Endothelial cell of umbilical vein (primary cell): ENCODE measurements at regions not wholly inside any gene's neighbourhood (a gene's known extent, or its start where the extent isn't known, plus 50 kb on each side); places are given as distances from the start of the nearest gene placed in this dataset.

Source experiments
- BruUV-seq: library from RNA; stranded (reverse); fragments of 400-500 nt; replicated peaks from 2 replicates; lab custom pipeline; 2021; lab: Mats Ljungman, UMichigan
- CTCF ChIA-PET: fragments of 300-600, 350-600 bp; sonication (Branson Sonifier 250); formaldehyde crosslinking; loops from one replicate; lab custom pipeline; 2021; ENCODE audit warnings: antibody characterized with exemption, inconsistent platforms; lab: Charles Lee
- POLR2A ChIA-PET: fragments of 300-600, 350-600 bp; sonication (Branson Sonifier 250); formaldehyde crosslinking; loops from one replicate; lab custom pipeline; 2021; ENCODE audit warnings: antibody characterized with exemption, inconsistent platforms; lab: Charles Lee
- DNase-seq: peaks from one replicate; pipeline ENCODE4 v3.0.0-alpha.2; 2011; ENCODE audit warnings: low read depth, low spot score
- FAIRE-seq: peaks from 2 replicates; lab custom pipeline; 2011; peaks lifted over from hg19 to GRCh38; lab: Jason Lieb, UNC
- H2AFZ ChIP-seq: 2 replicates; pipeline ENCODE4 v1.6.0; 2012; ENCODE audit warnings: low read depth, low read length, control low read depth, inconsistent platforms
- H3K27ac ChIP-seq: 2 replicates; pipeline ENCODE4 v1.5.1; 2011; ENCODE audit warnings: low read depth, mild to moderate bottlenecking, control low read depth, low read length, moderate library complexity; ENCODE audit not compliant: insufficient read depth
- H3K27me3 ChIP-seq, 2 experiments: 2 replicates each; pipeline versions ENCODE4 v1.6.0 to v1.6.1; 2011; ENCODE audit warnings: low read length in 2 of 2, mixed read lengths in 1 of 2; ENCODE audit not compliant: control insufficient read depth in 2 of 2, insufficient read depth in 2 of 2
- H3K36me3 ChIP-seq, 2 experiments: 2 replicates in 1 of 2; 3 replicates in 1 of 2; pipeline ENCODE4 v1.5.1; 2011; ENCODE audit warnings: low read length in 2 of 2, mild to moderate bottlenecking in 1 of 2, moderate library complexity in 1 of 2; ENCODE audit not compliant: control insufficient read depth in 2 of 2, insufficient read depth in 2 of 2; ENCODE audit errors: extremely low read depth in 1 of 2
- H3K4me1 ChIP-seq: 3 replicates; pipeline ENCODE4 v1.5.1; 2011; ENCODE audit warnings: mild to moderate bottlenecking, low read length; ENCODE audit not compliant: control insufficient read depth, insufficient read depth; ENCODE audit errors: extremely low read depth
- H3K4me2 ChIP-seq: 2 replicates; pipeline ENCODE4 v1.6.1; 2011; ENCODE audit warnings: low read length, control low read depth, mixed read lengths; ENCODE audit not compliant: insufficient read depth
- H3K4me3 ChIP-seq, 3 experiments: fragments of 200-600 bp in 1 of 3; sonication (generic), shearing (Covaris generic) in 1 of 3; replicated peaks in 1 of 3; 2 replicates each; pipeline ENCODE4 v1.5.1; 2011 to 2016; ENCODE audit warnings: control low read depth in 3 of 3, low read length in 3 of 3, mild to moderate bottlenecking in 2 of 3, inconsistent platforms in 1 of 3, low read depth in 1 of 3, moderate library complexity in 1 of 3; ENCODE audit not compliant: insufficient read depth in 1 of 3
- H3K79me2 ChIP-seq: 2 replicates; pipeline ENCODE4 v1.6.0; 2012; ENCODE audit warnings: low read length, inconsistent platforms; ENCODE audit not compliant: control insufficient read depth, insufficient read depth
- H3K9ac ChIP-seq: replicated peaks from 2 replicates; pipeline ENCODE3; 2011; ENCODE audit warnings: low read length, control low read depth; ENCODE audit not compliant: insufficient read depth; ENCODE audit errors: extremely low read depth
- H3K9me1 ChIP-seq: replicated peaks from 3 replicates; pipeline ENCODE4 v1.6.0; 2011; ENCODE audit warnings: mild to moderate bottlenecking, low read length; ENCODE audit not compliant: control insufficient read depth, insufficient read depth; ENCODE audit errors: extremely low read depth
- H3K9me3 ChIP-seq: replicated peaks from 2 replicates; pipeline ENCODE4 v1.5.1; 2012; ENCODE audit warnings: low read length, inconsistent platforms; ENCODE audit not compliant: control insufficient read depth, insufficient read depth
- H4K20me1 ChIP-seq: replicated peaks from 2 replicates; pipeline ENCODE3; 2011; ENCODE audit warnings: mild to moderate bottlenecking, low read length; ENCODE audit not compliant: control insufficient read depth, insufficient read depth; ENCODE audit errors: extremely low read depth
- CTCF ChIP-seq, 2 donors: IDR thresholded peaks; 1 replicate in 1 of 2; 2 replicates in 1 of 2; pipeline ENCODE4 v1.5.1; 2011; ENCODE audit warnings: low read length in 2 of 2, mild to moderate bottlenecking in 2 of 2, moderate library complexity in 2 of 2, control low read depth in 1 of 2, inconsistent platforms in 1 of 2, low read depth in 1 of 2; ENCODE audit not compliant: insufficient read depth in 1 of 2; ENCODE audit errors: extremely low read depth in 1 of 2
- EZH2 ChIP-seq: IDR thresholded peaks from 2 replicates; pipeline ENCODE4 v1.6.1; 2012; ENCODE audit warnings: borderline replicate concordance, low read depth, mild to moderate bottlenecking, moderate library complexity, low read length, inconsistent platforms; ENCODE audit not compliant: severe bottlenecking
- FOS ChIP-seq: IDR thresholded peaks from 2 replicates; pipeline ENCODE4 v1.6.1; 2011; ENCODE audit warnings: mild to moderate bottlenecking, low read length, moderate library complexity, borderline replicate concordance; ENCODE audit not compliant: insufficient read depth
- GATA2 ChIP-seq: IDR thresholded peaks from 2 replicates; pipeline ENCODE4 v1.7.0; 2011; ENCODE audit warnings: low read depth, mild to moderate bottlenecking, moderate library complexity, mixed read lengths, low read length; ENCODE audit not compliant: insufficient read length, insufficient read depth
- JUN ChIP-seq: IDR thresholded peaks from 2 replicates; pipeline ENCODE4 v1.6.1; 2011; ENCODE audit warnings: borderline replicate concordance, low read depth; ENCODE audit not compliant: insufficient read length, insufficient read depth
- MAX ChIP-seq: IDR thresholded peaks from 2 replicates; pipeline ENCODE4 v1.6.1; 2011; ENCODE audit not compliant: insufficient read depth, insufficient read length
- MYC ChIP-seq: IDR thresholded peaks from one replicate; pipeline ENCODE4 v1.6.1; 2011; ENCODE audit warnings: mild to moderate bottlenecking, low read depth, low read length
- POLR2A ChIP-seq: IDR thresholded peaks from 2 replicates; pipeline ENCODE4 v1.6.1; 2012; ENCODE audit warnings: low read depth, mild to moderate bottlenecking, control low read depth, low read length
- POLR2AphosphoS5 ChIP-seq: IDR thresholded peaks from 2 replicates; pipeline ENCODE4 v1.6.1; 2012; ENCODE audit warnings: low read depth, mild to moderate bottlenecking, control low read depth, low read length, moderate library complexity; ENCODE audit not compliant: insufficient read depth
- dilution Hi-C: fragments of 300-500 bp; cut with MboI; formaldehyde crosslinking; loops from one replicate; pipeline ENCODE4 v1.15.0; 2019; ENCODE audit warnings: low sequenced_read_pairs; ENCODE audit not compliant: extremely low pct_ligation_motif_present
- intact Hi-C: fragments of 100-400 bp; cut with micrococcal nuclease; formaldehyde crosslinking; loops from one replicate; pipeline ENCODE4 v1.10.0; 2022

DNA sequence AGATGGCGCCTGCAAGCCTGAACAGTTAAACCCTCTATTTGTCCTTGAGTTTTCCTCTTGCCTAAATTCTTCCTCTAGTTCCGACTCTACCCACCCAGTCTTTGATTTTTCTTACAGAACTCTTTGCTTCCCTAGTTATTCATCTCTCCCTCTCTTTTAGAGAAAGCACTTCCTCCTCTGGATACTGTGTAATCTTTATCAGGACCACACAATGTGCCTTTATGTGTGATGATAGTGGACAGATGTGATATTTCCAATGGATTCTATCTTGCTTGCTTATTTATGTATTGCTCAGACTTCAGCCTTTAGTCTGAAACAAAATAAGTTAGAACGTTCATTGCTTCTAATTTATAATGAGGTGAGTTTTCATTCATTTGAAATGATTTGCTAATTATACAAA, 79.5 kb upstream of the CAV2 start:
- Histone ChIP-seq H3K9me3 (no peaks in the 10 kb centered on the region), H3K27ac (no peak overlapping the region), H3K36me3 (no peaks in the 10 kb centered on the region), H3K79me2 (no peaks in the 10 kb centered on the region), H3K4me2 (no peak overlapping the region), H3K9ac (no peak overlapping the region), H3K9me1 (no peaks in the 10 kb centered on the region), H3K27me3 (no peaks in the 10 kb centered on the region), H4K20me1 (no peaks in the 10 kb centered on the region), H3K4me3 (no peak overlapping the region), H2AFZ (no peak overlapping the region), H3K4me1 (peaks cover 21% of the 10 kb centered on the region)
- FAIRE-seq (no peak), DNase-seq (no peak)
- intact Hi-C loops (no loop called here), dilution Hi-C loops (no loop called here)
- no peak for TF ChIP-seq MYC
- TF ChIP-seq FOS: no peak
- no peak for TF ChIP-seq GATA2
- TF ChIP-seq CTCF (IDR thresholded peaks at IDR 0.05; ENCODE audit: extremely low read depth in 1 of 2, insufficient read depth in 1 of 2, low read depth in 1 of 2, low read length in 2 of 2): no peak
- no peak for TF ChIP-seq MAX
- TF ChIP-seq POLR2A: no peak
- TF ChIP-seq EZH2: no peak
- TF ChIP-seq JUN: no peak
- TF ChIP-seq POLR2AphosphoS5: no peak
- ChIA-PET POLR2A (no interaction called here), CTCF (no interaction called here)
- BruUV-seq: no TSS peak
